B cell (primary cell): ENCODE measurements at regions not wholly inside any gene's neighbourhood (a gene's known extent, or its start where the extent isn't known, plus 50 kb on each side); places are given as distances from the start of the nearest gene placed in this dataset.

Experiments
- ATAC-seq: fragments of 200-7000 bp; cut with Tn5 transposase; one replicate; pipeline ENCODE4 v1.10.0; 2021; ENCODE audit warnings: low read depth, mild to moderate bottlenecking, moderate number of reproducible peaks, moderate library complexity
- CTCF ChIA-PET: fragments of 350-600 bp; sonication (Branson Sonifier 250); formaldehyde crosslinking; loops from one replicate; lab custom pipeline; 2021; ENCODE audit warnings: antibody characterized with exemption, inconsistent platforms; lab: Charles Lee
- POLR2A ChIA-PET: fragments of 350-600 bp; sonication (Branson Sonifier 250); formaldehyde crosslinking; loops from one replicate; lab custom pipeline; 2021; ENCODE audit warnings: antibody characterized with exemption; lab: Charles Lee
- DNase-seq: peaks from one replicate; pipeline ENCODE4 v3.0.0; 2013
- H2AFZ ChIP-seq: 2 replicates; pipeline ENCODE4 v1.6.1; 2012; ENCODE audit warnings: mild to moderate bottlenecking, low read depth, low read length; ENCODE audit not compliant: insufficient read depth, poor library complexity, severe bottlenecking
- H3K27ac ChIP-seq, 2 donors: 1 replicate in 1 of 2; 2 replicates in 1 of 2; pipeline ENCODE4 v1.5.1; 2012 to 2013; ENCODE audit warnings: low read length in 2 of 2, mild to moderate bottlenecking in 2 of 2, moderate library complexity in 1 of 2
- H3K27me3 ChIP-seq, 4 experiments: fragments of 200-600 bp in 1 of 4; sonication (generic) in 1 of 4; replicated peaks in 1 of 4; 1 replicate in 2 of 4; 2 replicates in 2 of 4; pipeline versions ENCODE4 v1.6.1 to v1.7.0; 2013 to 2016; ENCODE audit warnings: low read length in 3 of 4, mild to moderate bottlenecking in 2 of 4, mixed read lengths in 1 of 4, moderate library complexity in 1 of 4; ENCODE audit not compliant: insufficient read depth in 4 of 4, control insufficient read depth in 3 of 4; ENCODE audit errors: control extremely low read depth in 1 of 4
- H3K36me3 ChIP-seq, 2 experiments: replicated peaks in 1 of 2; 1 replicate in 1 of 2; 2 replicates in 1 of 2; pipeline versions ENCODE4 v1.6.1 to v1.7.1; 2013; ENCODE audit warnings: low read length in 1 of 2; ENCODE audit not compliant: insufficient read depth in 2 of 2, control insufficient read depth in 1 of 2; ENCODE audit errors: control extremely low read depth in 1 of 2, extremely low read depth in 1 of 2
- H3K4me1 ChIP-seq, 2 donors: fragments of 200-600 bp in 1 of 2; sonication (generic) in 1 of 2; 1 replicate in 1 of 2; 2 replicates in 1 of 2; pipeline versions ENCODE4 v1.5.1 to v1.6.1; 2013 to 2017; ENCODE audit warnings: low read length in 2 of 2; ENCODE audit not compliant: control insufficient read depth in 2 of 2, insufficient read depth in 2 of 2
- H3K4me2 ChIP-seq: replicated peaks from 2 replicates; pipeline ENCODE3; 2012; ENCODE audit warnings: mild to moderate bottlenecking, low read depth, low read length; ENCODE audit not compliant: poor library complexity, severe bottlenecking
- H3K4me3 ChIP-seq, 5 experiments: fragments of 200-600 bp in 1 of 5; sonication (generic) in 1 of 5; 1 replicate in 3 of 5; 2 replicates in 2 of 5; pipeline versions ENCODE4 v1.5.1 to v1.7.0; 2011 to 2016; ENCODE audit warnings: low read length in 4 of 5, mild to moderate bottlenecking in 4 of 5, low read depth in 2 of 5, control low read depth in 1 of 5, moderate library complexity in 1 of 5; ENCODE audit not compliant: insufficient read depth in 1 of 5; ENCODE audit errors: control extremely low read depth in 1 of 5, extremely low read depth in 1 of 5
- H3K79me2 ChIP-seq: fragments of 200-600 bp; sonication (generic); one replicate; pipeline ENCODE4 v1.6.0; 2016; ENCODE audit warnings: low read length; ENCODE audit not compliant: control insufficient read depth, insufficient read depth
- H3K9ac ChIP-seq: fragments of 200-600 bp; sonication (generic); 2 replicates; pipeline ENCODE4 v1.6.1; 2017; ENCODE audit warnings: mild to moderate bottlenecking, low read length, moderate library complexity
- H3K9me3 ChIP-seq, 3 donors: one replicate each; pipeline versions ENCODE4 v1.6.1 to v1.7.1; 2013; ENCODE audit warnings: low read length in 2 of 3; ENCODE audit not compliant: control insufficient read depth in 2 of 3, insufficient read depth in 1 of 3; ENCODE audit errors: control extremely low read depth in 1 of 3
- H4K20me1 ChIP-seq: 2 replicates; pipeline ENCODE4 v1.6.0; 2012; ENCODE audit warnings: mild to moderate bottlenecking, low read length; ENCODE audit not compliant: insufficient read depth, control insufficient read depth, poor library complexity, severe bottlenecking
- H3K27ac Mint-ChIP-seq: one replicate; pipeline ENCODE4 v1.8.0; 2021; ENCODE audit warnings: mixed read lengths
- H3K27me3 Mint-ChIP-seq: one replicate; pipeline ENCODE4 v1.8.0; 2021; ENCODE audit warnings: mixed read lengths
- H3K4me1 Mint-ChIP-seq: one replicate; pipeline ENCODE4 v1.8.0; 2021; ENCODE audit warnings: mixed read lengths
- H3K4me3 Mint-ChIP-seq: one replicate; pipeline ENCODE4 v1.8.0; 2021; ENCODE audit warnings: mixed read lengths
- H3K9me3 Mint-ChIP-seq: one replicate; pipeline ENCODE4 v1.8.0; 2022; ENCODE audit warnings: mixed read lengths; ENCODE audit not compliant: insufficient read depth
- CTCF ChIP-seq: fragments of 200-600 bp; IDR thresholded peaks from one replicate; pipeline ENCODE4 v1.8.0; 2022; ENCODE audit warnings: antibody characterized with exemption, mild to moderate bottlenecking
- EZH2 ChIP-seq: IDR thresholded peaks from 2 replicates; pipeline ENCODE4 v1.6.1; 2012; ENCODE audit warnings: borderline replicate concordance, low read depth, mild to moderate bottlenecking, moderate library complexity, low read length; ENCODE audit not compliant: insufficient read depth, poor library complexity, severe bottlenecking
- WGBS: methylation state at CpG from one replicate; pipeline ENCODE4 v1.1.5; 2013; ENCODE audit warnings: missing lambda C conversion rate; ENCODE audit not compliant: insufficient coverage; 5-methylcytosine and 5-hydroxymethylcytosine counted together
- intact Hi-C: fragments of 100-400 bp; cut with micrococcal nuclease; formaldehyde crosslinking; loops from one replicate; pipeline ENCODE4 v1.10.0; 2022

GRCh38 chr9:115615000-115615401, 497.0 kb upstream of the TNC start:
- Histone ChIP-seq H3K27me3 (no peaks in the 10 kb centered on the region), H3K4me2 (no peak overlapping the region), H3K4me3 (no peak overlapping the region), H3K4me1 (no peaks in the 10 kb centered on the region), H3K27ac (no peak overlapping the region), H3K9ac (no peak overlapping the region), H2AFZ (no peak overlapping the region), H4K20me1 (no peaks in the 10 kb centered on the region), H3K36me3 (no peaks in the 10 kb centered on the region), H3K9me3 (peaks cover 0 to 7% (median 0%) of the 10 kb centered on the region in 3 donors), H3K79me2 (no peaks in the 10 kb centered on the region)
- POLR2A ChIA-PET: no interaction called here
- Mint-ChIP-seq H3K9me3 (no peaks in the 10 kb centered on the region), H3K27ac (no peak overlapping the region), H3K4me1 (no peaks in the 10 kb centered on the region), H3K4me3 (no peak overlapping the region), H3K27me3 (peaks cover 5% of the 10 kb centered on the region)
- ATAC-seq: no peak
- TF ChIP-seq CTCF (no peak), EZH2 (no peak)
- WGBS: no CpG with 5 or more reads among the region's 3 CpGs
- DNase-seq: no peak
- CTCF ChIA-PET: no interaction called here
- intact Hi-C loops: no loop called here

GRCh38 chr9:115615821-115616665, 498.1 kb upstream of the TNC start:
- Mint-ChIP-seq H3K4me1 (no peaks in the 10 kb centered on the region), H3K27ac (no peak overlapping the region), H3K27me3 (peaks cover 5% of the 10 kb centered on the region), H3K4me3 (no peak overlapping the region), H3K9me3 (peaks cover 4% of the 10 kb centered on the region)
- Histone ChIP-seq H4K20me1 (no peaks in the 10 kb centered on the region), H3K9me3 (peaks cover 0 to 7% (median 0%) of the 10 kb centered on the region in 3 donors), H3K4me3 (no peak overlapping the region), H3K79me2 (no peaks in the 10 kb centered on the region), H3K27me3 (no peaks in the 10 kb centered on the region), H3K4me1 (no peaks in the 10 kb centered on the region), H3K27ac (no peak overlapping the region), H3K4me2 (no peak overlapping the region), H3K9ac (no peak overlapping the region), H3K36me3 (no peaks in the 10 kb centered on the region), H2AFZ (no peak overlapping the region)
- intact Hi-C loops: no loop called here
- ATAC-seq (no peak), DNase-seq (no peak)
- ChIA-PET POLR2A (no interaction called here), CTCF (no interaction called here)
- no peak for TF ChIP-seq EZH2
- no peak for TF ChIP-seq CTCF
- WGBS: no CpG with 5 or more reads among the region's 4 CpGs
